ENCODE measurements at regions not wholly inside any gene's neighbourhood (a gene's known extent, or its start where the extent isn't known, plus 50 kb on each side); places are given as distances from the start of the nearest gene placed in this dataset.
"Not testable (repeated sequence)": the region's sequence is repeated elsewhere in the genome, so short reads cannot be mapped to it uniquely, and the experiment has no call there.

- Histone ChIP-seq H3K27me3 (replicated peaks; ENCODE audit: control insufficient read depth, insufficient read depth, low read length) (peaks cover 34% of the 10 kb centered on the region), H3K9me3 (ENCODE audit: control insufficient read depth, low read length) (no peaks in the 10 kb centered on the region), H3K36me3 (ENCODE audit: control insufficient read depth, insufficient read depth, low read length, severe bottlenecking) (no peaks in the 10 kb centered on the region), H3K9ac (ENCODE audit: low read length) (no peak overlapping the region), H3K4me1 (ENCODE audit: control insufficient read depth, insufficient read depth, low read length) (no peaks in the 10 kb centered on the region), H3K4me3 (ENCODE audit: low read length) (no peak overlapping the region)
- no peak for DNase-seq (ENCODE audit: low read depth)
Observed at GRCh38 chr6:783966-784735, 91.2 kb upstream of the EXOC2 start.

- H3K9me3 ChIP-seq (ENCODE audit: control insufficient read depth, low read length), result no peaks in the 10 kb centered on the region
- H3K9ac ChIP-seq (ENCODE audit: low read length), result no peak overlapping the region
- H3K4me1 ChIP-seq (ENCODE audit: control insufficient read depth, insufficient read depth, low read length), result no peaks in the 10 kb centered on the region
- DNase-seq (ENCODE audit: low read depth), result no peak
- peaks cover 50% of the 10 kb centered on the region for H3K27me3 ChIP-seq (replicated peaks; ENCODE audit: control insufficient read depth, insufficient read depth, low read length)
- H3K36me3 ChIP-seq (ENCODE audit: control insufficient read depth, insufficient read depth, low read length, severe bottlenecking), result no peaks in the 10 kb centered on the region
- H3K4me3 ChIP-seq (ENCODE audit: low read length), result no peak overlapping the region
Observed at GRCh38 chr6:782141-782540, 89.2 kb upstream of the EXOC2 start.

GRCh38 chr6:781350-781961 is 88.5 kb upstream of the EXOC2 start:
- Histone ChIP-seq H3K27me3 (replicated peaks; ENCODE audit: control insufficient read depth, insufficient read depth, low read length) (peaks cover 50% of the 10 kb centered on the region), H3K4me3 (ENCODE audit: low read length) (no peak overlapping the region), H3K9ac (ENCODE audit: low read length) (no peak overlapping the region), H3K4me1 (ENCODE audit: control insufficient read depth, insufficient read depth, low read length) (no peaks in the 10 kb centered on the region), H3K9me3 (ENCODE audit: control insufficient read depth, low read length) (no peaks in the 10 kb centered on the region), H3K36me3 (ENCODE audit: control insufficient read depth, insufficient read depth, low read length, severe bottlenecking) (no peaks in the 10 kb centered on the region)
- DNase-seq (ENCODE audit: low read depth), result no peak

- Histone ChIP-seq H3K27me3 (replicated peaks; ENCODE audit: control insufficient read depth, insufficient read depth, low read length) (peaks cover 50% of the 10 kb centered on the region), H3K36me3 (ENCODE audit: control insufficient read depth, insufficient read depth, low read length, severe bottlenecking) (no peaks in the 10 kb centered on the region), H3K9me3 (ENCODE audit: control insufficient read depth, low read length) (no peaks in the 10 kb centered on the region), H3K4me3 (ENCODE audit: low read length) (no peak overlapping the region), H3K4me1 (ENCODE audit: control insufficient read depth, insufficient read depth, low read length) (no peaks in the 10 kb centered on the region), H3K9ac (ENCODE audit: low read length) (no peak overlapping the region)
- no peak for DNase-seq (ENCODE audit: low read depth)
Observed at GRCh38 chr6:780706-781105, 87.8 kb upstream of the EXOC2 start.

GRCh38 chr6:776951-777350 is 84.0 kb upstream of the EXOC2 start:
- H3K27me3 ChIP-seq (replicated peaks; ENCODE audit: control insufficient read depth, insufficient read depth, low read length), result peaks cover 35% of the 10 kb centered on the region
- H3K9ac ChIP-seq (ENCODE audit: low read length), result no peak overlapping the region
- H3K9me3 ChIP-seq (ENCODE audit: control insufficient read depth, low read length), result no peaks in the 10 kb centered on the region
- no peak for DNase-seq (ENCODE audit: low read depth)
- no peaks in the 10 kb centered on the region for H3K4me1 ChIP-seq (ENCODE audit: control insufficient read depth, insufficient read depth, low read length)
- H3K4me3 ChIP-seq (ENCODE audit: low read length), result no peak overlapping the region
- H3K36me3 ChIP-seq (ENCODE audit: control insufficient read depth, insufficient read depth, low read length, severe bottlenecking), result no peaks in the 10 kb centered on the region

GRCh38 chr6:776528-776931 is 83.6 kb upstream of the EXOC2 start:
- Histone ChIP-seq H3K4me1 (ENCODE audit: control insufficient read depth, insufficient read depth, low read length) (no peaks in the 10 kb centered on the region), H3K9ac (ENCODE audit: low read length) (no peak overlapping the region), H3K4me3 (ENCODE audit: low read length) (no peak overlapping the region), H3K27me3 (replicated peaks; ENCODE audit: control insufficient read depth, insufficient read depth, low read length) (peaks cover 34% of the 10 kb centered on the region), H3K9me3 (ENCODE audit: control insufficient read depth, low read length) (no peaks in the 10 kb centered on the region), H3K36me3 (ENCODE audit: control insufficient read depth, insufficient read depth, low read length, severe bottlenecking) (no peaks in the 10 kb centered on the region)
- no peak for DNase-seq (ENCODE audit: low read depth)

GRCh38 chr6:775863-776262 is 82.9 kb upstream of the EXOC2 start:
- H3K9me3 ChIP-seq (ENCODE audit: control insufficient read depth, low read length), result no peaks in the 10 kb centered on the region
- H3K9ac ChIP-seq (ENCODE audit: low read length), result no peak overlapping the region

GRCh38 chr6:771683-772082 is 78.7 kb upstream of the EXOC2 start:
- H3K36me3 ChIP-seq (ENCODE audit: control insufficient read depth, insufficient read depth, low read length, severe bottlenecking); H3K4me3 ChIP-seq (ENCODE audit: low read length); H3K9ac ChIP-seq (ENCODE audit: low read length); DNase-seq (ENCODE audit: low read depth); H3K9me3 ChIP-seq (ENCODE audit: control insufficient read depth, low read length); H3K4me1 ChIP-seq (ENCODE audit: control insufficient read depth, insufficient read depth, low read length): not testable (repeated sequence)
- H3K27me3 ChIP-seq (replicated peaks; ENCODE audit: control insufficient read depth, insufficient read depth, low read length), result peaks cover 11% of the 10 kb centered on the region

More at GRCh38 chr6:775863-776262, 82.9 kb upstream of the EXOC2 start:
- DNase-seq (ENCODE audit: low read depth), result no peak
- no peaks in the 10 kb centered on the region for H3K4me1 ChIP-seq (ENCODE audit: control insufficient read depth, insufficient read depth, low read length)
- no peak overlapping the region for H3K4me3 ChIP-seq (ENCODE audit: low read length)
- H3K27me3 ChIP-seq (replicated peaks; ENCODE audit: control insufficient read depth, insufficient read depth, low read length), result peaks cover 27% of the 10 kb centered on the region
- H3K36me3 ChIP-seq (ENCODE audit: control insufficient read depth, insufficient read depth, low read length, severe bottlenecking), result no peaks in the 10 kb centered on the region

GRCh38 chr6:767755-768512 is 75.0 kb upstream of the EXOC2 start:
- Histone ChIP-seq H3K4me3 (ENCODE audit: low read length) (no peak overlapping the region), H3K36me3 (ENCODE audit: control insufficient read depth, insufficient read depth, low read length, severe bottlenecking) (no peaks in the 10 kb centered on the region), H3K27me3 (replicated peaks; ENCODE audit: control insufficient read depth, insufficient read depth, low read length) (peaks cover 27% of the 10 kb centered on the region), H3K9me3 (ENCODE audit: control insufficient read depth, low read length) (peaks cover 6% of the 10 kb centered on the region), H3K9ac (ENCODE audit: low read length) (no peak overlapping the region), H3K4me1 (ENCODE audit: control insufficient read depth, insufficient read depth, low read length) (no peaks in the 10 kb centered on the region)
- DNase-seq (ENCODE audit: low read depth), result no peak

GRCh38 chr6:766625-767024 is 73.7 kb upstream of the EXOC2 start:
- Histone ChIP-seq H3K9ac (ENCODE audit: low read length) (no peak overlapping the region), H3K27me3 (replicated peaks; ENCODE audit: control insufficient read depth, insufficient read depth, low read length) (peaks cover 29% of the 10 kb centered on the region), H3K4me1 (ENCODE audit: control insufficient read depth, insufficient read depth, low read length) (no peaks in the 10 kb centered on the region), H3K9me3 (ENCODE audit: control insufficient read depth, low read length) (peaks cover 6% of the 10 kb centered on the region), H3K4me3 (ENCODE audit: low read length) (no peak overlapping the region), H3K36me3 (ENCODE audit: control insufficient read depth, insufficient read depth, low read length, severe bottlenecking) (no peaks in the 10 kb centered on the region)
- DNase-seq (ENCODE audit: low read depth), result peak; percentile 34

- Histone ChIP-seq H3K36me3 (ENCODE audit: control insufficient read depth, insufficient read depth, low read length, severe bottlenecking) (no peaks in the 10 kb centered on the region), H3K4me1 (ENCODE audit: control insufficient read depth, insufficient read depth, low read length) (no peaks in the 10 kb centered on the region), H3K9ac (ENCODE audit: low read length) (no peak overlapping the region), H3K9me3 (ENCODE audit: control insufficient read depth, low read length) (peaks cover under 1% of the 10 kb centered on the region), H3K4me3 (ENCODE audit: low read length) (peak overlapping the region; percentile 32), H3K27me3 (replicated peaks; ENCODE audit: control insufficient read depth, insufficient read depth, low read length) (peaks cover 23% of the 10 kb centered on the region)
- no peak for DNase-seq (ENCODE audit: low read depth)
Observed at GRCh38 chr6:761997-762396, 69.1 kb upstream of the EXOC2 start.
